ENCODE measurements at regions not wholly inside any gene's neighbourhood (a gene's known extent, or its start where the extent isn't known, plus 50 kb on each side); places are given as distances from the start of the nearest gene placed in this dataset.

DNA sequence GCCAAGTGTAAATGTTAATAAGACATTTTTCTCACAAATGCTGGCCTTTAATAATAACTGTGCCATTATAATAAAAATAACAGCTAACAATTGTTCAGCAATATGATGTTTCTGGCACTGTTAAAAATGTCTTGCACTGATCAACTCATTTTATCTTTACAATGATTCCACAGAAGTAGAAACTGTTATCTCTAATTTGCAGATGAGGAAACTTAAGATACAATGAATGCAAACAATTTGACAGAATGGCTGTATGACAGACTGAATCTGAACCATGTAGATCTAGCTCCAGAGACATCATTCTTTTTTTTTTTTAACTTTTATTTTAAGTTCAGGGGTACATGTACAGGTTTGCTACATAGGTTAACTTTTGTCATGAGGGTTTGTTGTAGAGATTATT lies 755.0 kb downstream of the TBL1XR1 start:
- TF ChIP-seq, protein P1, sequence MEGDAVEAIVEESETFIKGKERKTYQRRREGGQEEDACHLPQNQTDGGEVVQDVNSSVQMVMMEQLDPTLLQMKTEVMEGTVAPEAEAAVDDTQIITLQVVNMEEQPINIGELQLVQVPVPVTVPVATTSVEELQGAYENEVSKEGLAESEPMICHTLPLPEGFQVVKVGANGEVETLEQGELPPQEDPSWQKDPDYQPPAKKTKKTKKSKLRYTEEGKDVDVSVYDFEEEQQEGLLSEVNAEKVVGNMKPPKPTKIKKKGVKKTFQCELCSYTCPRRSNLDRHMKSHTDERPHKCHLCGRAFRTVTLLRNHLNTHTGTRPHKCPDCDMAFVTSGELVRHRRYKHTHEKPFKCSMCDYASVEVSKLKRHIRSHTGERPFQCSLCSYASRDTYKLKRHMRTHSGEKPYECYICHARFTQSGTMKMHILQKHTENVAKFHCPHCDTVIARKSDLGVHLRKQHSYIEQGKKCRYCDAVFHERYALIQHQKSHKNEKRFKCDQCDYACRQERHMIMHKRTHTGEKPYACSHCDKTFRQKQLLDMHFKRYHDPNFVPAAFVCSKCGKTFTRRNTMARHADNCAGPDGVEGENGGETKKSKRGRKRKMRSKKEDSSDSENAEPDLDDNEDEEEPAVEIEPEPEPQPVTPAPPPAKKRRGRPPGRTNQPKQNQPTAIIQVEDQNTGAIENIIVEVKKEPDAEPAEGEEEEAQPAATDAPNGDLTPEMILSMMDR (conservative IDR thresholded peaks at IDR 0.05; ENCODE audit: low read depth, low read length), result no peak
- TF ChIP-seq EZH2 (IDR thresholded peaks at IDR 0.05; ENCODE audit: borderline replicate concordance, low read depth, low read length, poor library complexity, severe bottlenecking), result no peak
